ENCODE measurements at regions not wholly inside any gene's neighbourhood (a gene's known extent, or its start where the extent isn't known, plus 50 kb on each side); places are given as distances from the start of the nearest gene placed in this dataset.

DNA sequence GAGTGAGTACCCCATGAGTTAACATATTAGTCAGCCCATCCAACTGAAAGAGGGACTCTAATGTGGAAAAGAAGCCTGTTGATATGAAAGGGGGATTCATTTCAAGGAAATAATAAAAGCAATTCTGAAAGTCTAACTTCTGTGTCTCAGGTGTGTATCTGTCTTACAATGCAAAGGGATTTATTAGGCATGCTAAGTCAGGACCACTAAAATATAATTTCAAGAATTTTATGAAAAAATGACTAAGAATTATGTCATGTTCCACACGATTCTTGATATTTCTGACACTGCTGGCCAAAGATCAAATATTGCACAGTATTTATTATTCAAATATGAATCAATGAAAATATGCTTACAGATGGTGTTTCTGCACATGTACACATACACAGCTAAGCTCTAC lies 130.8 kb downstream of the KLF12 start:
- no peak for DNase-seq (ENCODE audit: low read depth in 3 of 3)

DNA sequence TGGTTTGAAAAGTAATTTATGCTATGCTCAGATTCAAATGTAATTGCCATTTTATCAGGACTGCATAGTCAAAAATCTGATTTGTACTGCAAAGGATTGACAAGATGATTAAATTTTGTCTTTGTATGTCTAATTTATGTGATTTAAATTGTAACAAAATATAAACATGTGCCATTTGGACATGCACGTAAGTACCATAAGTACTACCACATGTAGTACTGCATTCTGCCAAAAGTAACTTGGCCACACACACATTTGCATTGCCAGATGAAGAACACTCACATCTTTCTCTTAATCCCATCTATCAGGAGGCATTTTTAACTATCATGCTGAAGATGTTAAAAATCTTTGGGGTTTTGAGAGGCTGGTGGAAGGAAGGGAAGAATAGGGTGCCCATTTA lies 133.3 kb downstream of the KLF12 start:
- DNase-seq (ENCODE audit: low read depth in 3 of 3), result no peak

DNA sequence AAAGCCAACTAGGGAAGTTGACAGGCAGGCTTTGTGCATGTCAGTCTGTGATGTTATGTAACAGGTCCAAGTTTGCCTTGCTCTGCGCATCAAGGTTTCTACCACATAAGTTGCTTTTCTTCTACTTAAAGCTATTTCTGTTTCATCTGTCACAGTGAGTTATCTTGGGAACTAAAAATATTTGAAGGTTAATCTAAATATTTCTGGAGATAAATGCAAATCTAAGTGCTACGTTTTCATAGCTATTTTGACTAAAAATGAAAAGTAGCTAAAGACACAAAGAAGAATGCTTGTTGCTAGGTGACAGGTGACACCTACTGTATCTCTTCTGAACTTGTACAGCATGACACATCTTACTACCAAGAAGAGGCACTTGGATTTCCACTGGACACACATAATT lies 135.6 kb downstream of the KLF12 start:
- DNase-seq (ENCODE audit: low read depth in 3 of 3), result no peak

DNA sequence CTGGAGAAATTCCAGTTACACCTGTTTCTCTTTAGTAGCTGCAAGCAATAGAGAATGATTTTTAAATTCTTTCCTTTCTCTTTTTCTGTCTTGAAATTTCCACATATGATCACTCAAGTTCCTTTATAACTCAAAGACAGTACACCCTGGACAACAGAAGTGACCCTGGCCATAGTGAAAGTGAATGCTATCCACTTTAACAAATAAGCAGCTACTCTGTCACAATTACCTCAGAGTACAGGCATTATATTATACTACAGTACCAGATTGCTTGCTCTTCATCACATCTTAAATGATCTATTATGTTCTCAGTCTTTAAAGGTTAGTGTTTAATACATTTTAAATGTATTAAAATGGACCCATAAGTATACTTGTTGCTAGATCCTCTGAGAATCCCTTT lies 136.2 kb downstream of the KLF12 start:
- DNase-seq (ENCODE audit: low read depth in 3 of 3), result no peak

DNA sequence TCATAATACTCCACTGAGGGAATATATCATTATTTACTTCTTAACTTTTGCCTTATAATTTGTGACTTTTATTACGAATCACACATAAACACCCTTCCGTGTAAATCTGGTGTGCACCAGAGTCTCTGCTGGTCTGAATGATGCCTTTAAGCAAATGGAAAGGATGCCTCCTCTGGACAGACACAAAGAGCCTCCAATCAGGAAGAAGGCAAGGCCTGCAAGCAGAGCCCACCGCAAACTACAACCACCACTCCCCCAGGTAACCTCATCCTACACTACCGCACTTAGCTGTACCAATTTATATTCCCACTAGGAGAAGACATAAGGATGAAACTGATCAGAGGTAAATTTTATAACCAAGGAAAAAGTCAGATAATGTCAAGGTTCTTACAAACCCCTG lies 137.6 kb downstream of the KLF12 start:
- no peak for DNase-seq (ENCODE audit: low read depth in 3 of 3)

DNA sequence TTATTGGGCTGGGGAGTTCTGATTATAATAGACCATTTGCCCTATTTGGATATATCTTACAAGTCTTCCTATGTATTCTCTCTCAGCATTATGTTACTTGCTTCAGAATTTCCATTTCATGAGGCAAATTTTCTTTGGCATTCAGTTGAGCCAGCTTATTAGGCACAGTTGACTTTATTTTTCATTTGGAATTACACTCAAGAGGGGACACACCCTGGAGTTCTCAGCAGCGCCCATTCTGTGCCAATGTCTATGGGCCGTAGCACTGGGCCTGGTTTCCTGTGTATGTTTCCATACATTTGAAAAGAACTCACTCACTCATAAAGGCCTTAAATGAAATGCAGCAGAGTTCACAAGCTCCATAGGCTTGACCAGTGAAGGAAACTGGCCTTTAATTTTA lies 138.5 kb downstream of the KLF12 start:
- DNase-seq (ENCODE audit: low read depth in 3 of 3), result no peak

DNA sequence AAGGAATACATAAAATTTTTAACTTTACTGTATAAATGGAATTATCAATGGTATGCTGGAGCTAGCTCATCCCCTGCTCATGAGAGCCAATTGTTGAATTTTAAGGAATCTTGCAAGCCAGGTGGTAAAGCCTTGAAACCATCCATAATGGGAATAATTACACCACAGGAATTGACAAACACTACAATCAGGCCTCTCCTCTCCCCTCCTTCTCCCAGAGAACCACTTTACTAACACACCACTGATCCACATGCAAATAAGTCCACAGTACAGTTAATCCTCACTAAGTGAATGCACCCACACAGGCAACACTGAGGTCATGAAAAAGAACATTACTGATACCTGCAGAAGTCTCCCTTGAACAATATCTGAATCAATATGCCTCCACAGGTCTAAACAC lies 140.5 kb downstream of the KLF12 start:
- DNase-seq (ENCODE audit: low read depth in 3 of 3), result no peak

DNA sequence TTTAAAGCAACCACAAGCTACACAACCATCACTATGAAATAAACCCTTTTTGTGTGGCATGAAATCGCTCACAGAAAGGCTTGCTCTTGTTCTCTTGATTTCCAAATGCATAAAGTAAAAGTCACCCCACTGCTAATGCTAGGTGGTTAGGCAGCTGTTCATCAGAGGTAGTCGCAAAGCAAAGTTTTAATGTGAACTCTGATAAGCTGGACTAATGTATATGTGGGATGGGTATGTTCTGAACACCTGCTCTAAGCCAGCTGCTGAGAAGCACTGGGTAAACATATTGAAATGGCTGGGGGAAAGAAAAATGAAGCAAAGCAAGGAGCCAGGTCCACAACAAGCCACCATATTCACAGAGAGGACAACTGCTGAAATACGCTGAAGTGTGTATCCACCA lies 142.3 kb downstream of the KLF12 start:
- DNase-seq (ENCODE audit: low read depth in 3 of 3), result no peak

DNA sequence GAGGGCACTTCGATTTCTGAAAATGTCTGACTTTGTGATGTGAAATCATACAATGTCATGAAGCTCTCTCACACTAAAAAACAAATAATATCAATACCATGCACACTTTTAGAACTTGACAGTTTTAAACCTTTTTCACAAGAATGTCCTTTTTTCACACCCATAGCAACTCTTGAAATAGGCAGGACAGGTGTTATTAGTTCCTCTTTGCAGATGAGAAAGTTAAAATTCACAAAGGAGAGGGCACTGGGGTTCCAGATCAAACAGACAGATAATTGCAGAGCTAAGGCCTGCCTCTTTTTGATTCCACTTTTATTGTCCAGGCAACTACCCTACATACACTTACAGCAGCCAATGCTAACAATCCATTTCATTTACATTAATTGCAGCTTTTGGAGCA lies 142.8 kb downstream of the KLF12 start:
- DNase-seq (ENCODE audit: low read depth in 3 of 3), result no peak

DNA sequence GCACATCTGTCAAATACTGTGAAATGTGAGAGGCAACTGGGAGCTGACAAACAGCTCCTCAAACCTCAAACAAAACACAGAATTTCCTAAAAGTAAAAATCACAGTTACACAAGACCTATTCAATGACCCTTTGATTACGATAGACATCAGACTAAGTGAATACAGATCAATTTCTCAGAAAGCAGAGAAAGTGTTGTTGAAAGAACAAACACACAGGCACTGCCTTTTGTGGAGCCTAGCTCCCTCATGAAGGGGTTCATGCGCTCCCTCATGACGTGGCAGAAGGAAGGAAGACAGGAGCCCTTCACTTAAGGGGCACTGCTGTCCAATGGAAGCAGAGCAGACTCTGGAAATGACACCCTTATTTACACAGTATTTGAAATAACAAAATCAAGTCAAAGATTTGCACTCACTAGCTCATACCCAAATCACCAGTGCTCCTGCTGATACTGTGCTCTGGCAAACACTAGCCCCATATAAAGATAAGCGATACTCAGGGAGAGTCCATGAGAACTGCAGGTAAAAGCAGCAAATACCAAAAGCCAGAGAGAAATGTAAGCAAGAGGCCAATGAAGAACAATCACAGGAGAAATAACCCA lies 144.9 kb downstream of the KLF12 start:
- no peak for DNase-seq (ENCODE audit: low read depth in 3 of 3)

DNA sequence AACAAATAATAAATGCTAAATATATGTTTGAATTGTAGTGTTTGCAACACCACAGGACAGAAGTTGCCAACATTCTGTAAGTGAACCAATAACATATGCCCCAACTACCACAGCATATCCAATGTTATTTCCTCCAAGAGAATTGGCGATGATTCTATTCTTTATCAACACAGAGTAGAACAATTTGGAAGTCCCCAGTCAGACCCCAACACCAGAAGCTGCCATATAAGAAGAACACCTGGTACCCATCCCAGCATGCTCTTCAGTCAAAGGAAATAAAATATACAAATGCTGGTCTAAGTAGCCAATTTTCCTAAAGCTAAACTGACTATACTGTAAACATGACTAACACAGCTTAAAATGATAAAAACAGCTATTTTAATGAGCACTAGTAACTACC lies 145.7 kb downstream of the KLF12 start:
- no peak for DNase-seq (ENCODE audit: low read depth in 3 of 3)

DNA sequence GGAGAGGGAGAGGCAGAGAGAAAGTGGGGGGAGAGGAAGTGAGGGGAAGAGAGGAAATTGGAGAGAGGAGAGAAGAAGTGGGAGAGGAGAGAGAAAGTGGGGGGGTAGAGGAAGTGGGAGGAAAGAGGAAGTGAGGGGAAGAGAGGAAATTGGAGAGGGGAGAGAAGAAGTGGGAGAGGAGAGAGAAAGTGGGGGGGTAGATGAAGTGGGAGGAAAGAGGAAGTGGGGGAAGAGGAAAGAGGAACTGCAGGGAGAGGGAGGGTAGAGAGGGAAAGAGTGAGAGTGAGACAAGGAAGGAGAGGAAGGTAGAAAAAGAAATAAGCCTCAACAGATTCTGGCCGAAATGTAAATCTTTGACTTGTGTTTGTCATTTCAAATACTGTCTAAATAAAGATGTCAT lies 146.6 kb downstream of the KLF12 start:
- no peak for DNase-seq (ENCODE audit: low read depth in 3 of 3)

DNA sequence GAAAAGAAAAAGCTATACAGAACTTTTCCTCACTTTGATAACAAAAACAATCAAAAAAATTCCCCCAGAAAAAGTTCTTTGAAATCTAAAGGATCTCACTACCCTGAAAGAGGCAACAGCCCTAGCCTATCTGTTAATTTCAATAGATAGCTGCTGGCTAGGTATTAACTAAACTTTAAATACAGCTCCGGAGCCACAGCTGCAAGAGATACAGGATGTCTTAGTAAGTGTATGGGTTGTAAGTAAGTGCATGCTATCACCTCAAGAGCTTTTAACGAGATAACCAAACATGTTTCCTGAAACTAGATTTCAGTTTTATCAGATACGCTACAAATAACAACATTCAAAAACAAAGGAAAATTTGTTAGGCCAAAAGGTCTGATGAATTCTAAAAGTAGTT lies 148.4 kb downstream of the KLF12 start:
- DNase-seq (ENCODE audit: low read depth in 3 of 3), result no peak

DNA sequence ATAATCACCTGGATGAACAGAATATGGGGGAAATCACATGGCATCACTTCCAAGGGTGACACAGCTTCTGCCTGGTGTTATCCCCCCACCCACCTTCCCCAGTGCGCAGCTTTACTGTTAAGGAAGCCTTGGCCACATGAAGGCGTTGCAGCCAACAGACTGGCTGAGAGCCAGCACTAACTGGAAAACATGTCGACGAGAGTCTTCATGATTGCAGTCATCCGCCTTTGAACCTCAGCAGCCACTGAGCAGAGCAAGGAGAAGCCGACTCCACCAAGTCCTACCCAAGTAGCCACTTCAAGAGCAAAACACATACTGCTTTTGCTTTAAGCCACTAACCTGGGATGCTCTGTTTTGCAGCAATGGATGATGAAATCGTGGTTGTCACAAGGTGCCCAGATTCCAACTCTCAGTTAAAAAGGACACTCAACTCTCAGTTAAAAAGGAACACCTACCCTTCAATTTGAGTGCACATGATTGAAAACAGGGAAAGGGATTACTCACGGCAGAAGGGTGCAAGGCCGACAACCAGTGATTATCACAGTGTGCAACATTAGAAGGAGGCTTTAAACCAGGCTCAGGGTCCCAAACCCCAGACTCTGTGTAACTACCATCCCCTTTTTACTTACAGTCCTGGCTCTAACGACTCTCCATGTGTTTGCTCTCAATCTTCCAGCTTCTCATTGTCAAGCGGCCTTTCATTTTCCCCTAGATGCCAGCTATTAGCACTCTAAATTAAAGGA lies 149.1 kb downstream of the KLF12 start:
- peak; percentile 58 to 72 (median 66) for DNase-seq (ENCODE audit: low read depth in 3 of 3)

DNA sequence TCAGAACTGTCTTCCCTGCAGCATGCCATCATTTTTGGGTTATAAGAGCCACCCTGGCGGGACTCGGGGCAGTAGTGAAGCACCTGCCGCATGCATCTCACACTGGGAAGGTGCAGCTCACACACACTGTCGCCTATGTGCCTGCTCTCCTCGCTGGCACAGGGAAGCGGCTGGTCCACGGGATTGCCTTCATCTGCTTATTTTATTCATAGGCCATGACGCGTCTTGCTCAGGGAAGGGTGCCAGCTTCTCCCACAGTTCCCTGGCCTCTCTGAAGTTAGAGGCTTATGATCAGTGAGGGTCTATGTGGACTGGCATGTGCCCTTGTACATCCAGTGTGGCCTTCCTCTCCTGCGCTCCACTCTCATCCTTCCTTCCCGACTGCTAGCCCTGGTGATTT lies 150.0 kb downstream of the KLF12 start:
- DNase-seq (ENCODE audit: low read depth in 3 of 3), result no peak

DNA sequence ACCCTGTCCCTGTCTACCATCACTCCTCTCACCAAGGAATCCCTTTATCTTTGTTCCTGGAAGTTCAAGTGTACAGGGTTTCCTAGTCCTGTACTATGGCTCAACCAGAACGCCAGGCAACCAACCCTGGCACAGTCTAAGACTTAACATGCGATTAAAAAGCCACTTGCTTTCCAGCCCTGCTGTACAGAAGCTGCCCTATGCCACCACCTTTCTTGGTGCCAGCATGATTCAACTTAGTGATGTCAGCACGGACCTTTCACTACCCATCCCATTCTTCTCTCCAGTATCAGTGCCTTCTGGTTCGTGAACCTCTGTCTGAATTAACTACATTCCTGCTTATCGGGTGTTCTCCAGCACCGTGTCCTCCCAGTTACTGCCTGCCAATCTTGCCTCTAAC lies 151.1 kb downstream of the KLF12 start:
- DNase-seq (ENCODE audit: low read depth in 3 of 3), result no peak

DNA sequence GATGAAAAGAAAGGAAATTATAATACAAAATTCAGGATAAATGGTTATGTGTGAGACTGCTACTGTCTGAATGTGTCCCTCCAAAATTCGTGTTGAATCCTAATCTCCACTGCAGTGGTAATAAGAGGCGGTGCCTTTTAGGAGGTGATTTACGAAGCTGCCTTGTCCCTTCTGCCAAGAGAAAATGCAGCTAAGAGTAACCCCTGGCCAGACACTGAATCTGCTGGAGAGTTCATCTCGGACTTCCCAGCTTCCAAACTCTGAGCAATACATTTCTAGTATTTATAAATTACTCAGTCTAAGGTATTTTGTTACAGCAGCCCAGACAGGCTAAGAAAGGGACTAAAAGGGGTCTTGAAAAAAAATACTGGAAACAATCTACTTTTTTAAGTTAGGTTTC lies 152.6 kb downstream of the KLF12 start:
- DNase-seq (ENCODE audit: low read depth in 3 of 3), result no peak

DNA sequence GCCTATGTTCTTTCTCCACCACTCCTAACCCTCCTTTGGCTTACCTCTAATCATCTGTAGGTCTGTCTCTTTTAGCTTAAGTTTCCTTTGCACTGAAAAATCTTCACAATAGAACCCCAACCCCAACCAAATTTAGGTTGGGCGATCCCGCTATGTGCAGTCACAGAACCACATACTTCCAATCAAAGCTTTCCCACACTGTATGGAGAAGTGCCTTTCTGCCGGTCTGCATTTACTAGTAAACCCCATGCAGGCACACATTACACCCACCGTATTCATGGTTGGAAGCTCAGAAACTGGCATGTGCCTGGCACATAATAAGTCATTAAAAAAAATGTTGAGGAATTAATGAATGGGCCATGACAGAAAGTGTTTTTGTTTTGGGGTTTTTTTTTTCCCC lies 158.4 kb downstream of the KLF12 start:
- no peak for DNase-seq (ENCODE audit: low read depth in 3 of 3)

DNA sequence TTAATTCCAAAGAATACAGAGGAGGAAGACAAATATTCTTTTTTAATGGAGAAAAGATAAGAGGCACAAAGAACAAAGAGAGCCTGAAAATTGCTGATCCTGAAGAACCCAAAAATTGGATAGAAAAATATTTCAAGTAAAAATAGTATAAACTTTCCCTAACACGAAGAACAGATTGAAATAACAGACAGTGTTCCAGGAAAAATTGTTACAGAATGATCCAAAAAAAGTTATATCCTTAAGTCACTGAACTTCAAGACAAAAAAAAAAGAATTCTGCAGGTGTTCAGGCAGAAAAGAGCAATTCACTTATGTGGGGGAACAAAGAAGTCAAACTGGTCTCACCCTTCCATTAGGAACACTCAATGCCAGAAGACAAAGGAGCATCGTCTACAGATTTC lies 160.2 kb downstream of the KLF12 start:
- no peak for DNase-seq (ENCODE audit: low read depth in 3 of 3)

DNA sequence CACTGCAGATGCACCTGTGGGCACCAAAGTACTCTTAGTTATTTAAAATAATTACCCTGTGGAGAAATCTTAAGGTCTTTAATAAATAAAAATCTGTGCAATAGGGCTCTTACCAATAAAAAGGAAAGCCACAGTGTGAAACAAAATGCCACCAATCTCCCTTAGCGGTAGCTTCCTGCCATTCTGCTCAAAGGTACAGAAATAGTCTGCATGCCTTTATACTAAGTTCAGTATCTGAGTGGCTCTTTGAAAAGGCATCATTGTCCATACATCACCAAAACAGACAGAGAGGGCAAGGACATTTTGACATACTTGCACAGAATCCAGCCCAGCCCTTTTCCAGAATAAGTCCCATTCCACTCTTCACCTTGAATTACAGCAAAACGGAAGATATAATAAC lies 161.0 kb downstream of the KLF12 start:
- no peak for DNase-seq (ENCODE audit: low read depth in 3 of 3)

DNA sequence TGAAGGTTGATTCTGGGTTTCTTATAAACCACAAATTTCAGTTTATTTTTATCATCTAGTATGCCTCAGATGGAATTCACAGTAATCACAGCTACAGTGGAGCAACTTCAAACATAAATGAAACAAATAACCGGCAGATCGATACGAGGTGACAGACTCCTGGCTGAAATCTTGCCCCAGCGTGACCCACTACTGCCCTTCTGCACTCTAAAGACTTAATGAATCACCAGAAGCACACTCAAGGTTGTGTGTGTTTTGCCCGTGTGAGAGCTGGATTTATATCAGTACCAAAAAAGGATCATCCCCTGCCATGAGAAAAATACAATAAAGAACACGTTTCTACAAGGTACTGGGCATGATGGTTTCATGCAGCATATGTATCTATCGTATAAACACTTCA lies 161.7 kb downstream of the KLF12 start:
- no peak for DNase-seq (ENCODE audit: low read depth in 3 of 3)

DNA sequence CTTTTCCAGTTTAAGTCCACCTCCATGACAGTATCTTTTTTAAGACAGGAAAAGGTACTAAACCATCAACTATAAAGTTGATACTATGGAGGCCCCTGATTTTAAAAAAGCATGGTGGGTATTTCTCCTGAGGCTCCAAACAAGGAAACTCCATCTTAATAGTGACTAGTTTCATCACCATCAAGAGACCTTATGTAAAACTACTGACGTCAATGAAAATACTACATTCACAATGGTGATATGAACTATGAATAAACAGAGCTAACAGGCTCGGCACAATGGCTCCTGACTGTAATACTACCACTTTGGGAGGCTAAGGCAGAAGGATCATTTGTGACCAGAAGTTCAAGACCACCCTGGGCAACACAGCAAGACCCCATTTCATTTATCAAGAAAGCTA lies 162.7 kb downstream of the KLF12 start:
- no peak for DNase-seq (ENCODE audit: low read depth in 3 of 3)

DNA sequence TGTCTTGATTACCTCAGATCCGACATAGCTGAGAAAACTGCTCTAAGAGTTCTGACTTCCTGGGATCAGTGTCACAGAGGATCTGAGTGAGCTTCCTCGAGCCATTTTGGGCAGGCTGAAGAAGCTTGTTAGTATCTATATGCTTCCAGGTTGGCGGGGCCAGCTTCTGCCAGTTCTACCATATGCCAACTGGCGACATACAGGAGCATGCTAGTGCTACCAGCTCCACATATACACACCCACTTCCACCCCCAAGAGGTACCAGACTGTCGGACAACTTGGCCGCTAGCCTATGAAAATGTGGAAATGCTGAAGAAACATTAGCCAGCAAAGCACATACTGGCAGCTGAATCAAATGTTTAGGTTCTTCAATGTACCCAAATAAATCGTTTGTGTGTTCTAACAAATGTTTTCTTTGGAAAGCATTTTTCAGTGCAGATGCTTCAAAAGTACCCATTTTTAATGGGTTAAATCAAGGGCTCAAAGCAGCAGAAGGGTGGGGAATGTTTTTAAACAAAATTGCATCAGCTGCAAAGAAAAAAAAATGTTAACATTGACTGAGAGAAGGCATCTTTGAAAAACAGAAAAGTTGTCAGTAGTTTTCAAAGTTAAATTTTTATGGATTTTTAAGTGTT lies 163.7 kb downstream of the KLF12 start:
- no peak for DNase-seq (ENCODE audit: low read depth in 3 of 3)

Data from stimulated activated CD4-positive, alpha-beta T cell treated with anti-CD3 and anti-CD28 coated beads, TNF-alpha, amount 100 ng/mL, for 24 hours (primary cell).